H9 (cell line): ENCODE measurements at regions not wholly inside any gene's neighbourhood (a gene's known extent, or its start where the extent isn't known, plus 50 kb on each side); places are given as distances from the start of the nearest gene placed in this dataset.

Source experiments
- DNase-seq: peaks from one replicate; pipeline ENCODE4 v3.0.0-alpha.2; 2017
- H2AFZ ChIP-seq: one replicate; pipeline ENCODE4 v1.6.1; 2013; ENCODE audit warnings: mild to moderate bottlenecking, low read length, control low read depth, moderate library complexity
- H2AK5ac ChIP-seq: 2 replicates; pipeline ENCODE4 v1.6.1; 2013; ENCODE audit warnings: low read length, control low read depth, mixed read lengths; ENCODE audit not compliant: insufficient read length
- H2BK120ac ChIP-seq: one replicate; pipeline ENCODE4 v1.6.1; 2013; ENCODE audit warnings: low read depth, mild to moderate bottlenecking, low read length, control low read depth, inconsistent platforms; ENCODE audit not compliant: poor library complexity, severe bottlenecking
- H2BK12ac ChIP-seq: 2 replicates; pipeline ENCODE4 v1.6.1; 2013; ENCODE audit warnings: low read length, control low read depth, mixed read lengths, low read depth; ENCODE audit not compliant: insufficient read length
- H2BK15ac ChIP-seq: 2 replicates; pipeline ENCODE4 v1.6.1; 2013; ENCODE audit warnings: low read depth, low read length, control low read depth
- H2BK20ac ChIP-seq: one replicate; pipeline ENCODE4 v1.6.1; 2013; ENCODE audit warnings: low read depth, mild to moderate bottlenecking, low read length, control low read depth, inconsistent platforms; ENCODE audit not compliant: poor library complexity, severe bottlenecking
- H2BK5ac ChIP-seq: 2 replicates; pipeline ENCODE4 v1.6.1; 2013; ENCODE audit warnings: low read length, control low read depth, mixed read lengths; ENCODE audit not compliant: insufficient read length
- H3K14ac ChIP-seq: 2 replicates; pipeline ENCODE4 v1.6.1; 2013; ENCODE audit warnings: low read length, control low read depth; ENCODE audit not compliant: insufficient read depth
- H3K18ac ChIP-seq: 2 replicates; pipeline ENCODE4 v1.6.1; 2013; ENCODE audit warnings: low read depth, mild to moderate bottlenecking, mixed read lengths, low read length, control low read depth; ENCODE audit not compliant: insufficient read length
- H3K23ac ChIP-seq: 2 replicates; pipeline ENCODE4 v1.6.1; 2013; ENCODE audit warnings: low read length, control low read depth, mixed read lengths, low read depth; ENCODE audit not compliant: insufficient read length
- H3K23me2 ChIP-seq: 2 replicates; pipeline ENCODE4 v1.6.1; 2013; ENCODE audit warnings: low read depth, mild to moderate bottlenecking, mixed read lengths, low read length, control low read depth; ENCODE audit not compliant: insufficient read length, poor library complexity, severe bottlenecking
- H3K27ac ChIP-seq: 2 replicates; pipeline ENCODE4 v1.5.1; 2013; ENCODE audit warnings: low read length, control low read depth, mixed read lengths, low read depth; ENCODE audit not compliant: insufficient read length
- H3K27me3 ChIP-seq: 2 replicates; pipeline ENCODE4 v1.6.1; 2013; ENCODE audit warnings: low read length, control low read depth, inconsistent platforms; ENCODE audit not compliant: insufficient read depth
- H3K4ac ChIP-seq: 2 replicates; pipeline ENCODE4 v1.6.1; 2013; ENCODE audit warnings: low read depth, mild to moderate bottlenecking, control low read depth, inconsistent platforms, low read length, moderate library complexity
- H3K4me1 ChIP-seq: 2 replicates; pipeline ENCODE4 v1.6.1; 2013; ENCODE audit warnings: low read length, control low read depth, inconsistent platforms; ENCODE audit not compliant: insufficient read depth
- H3K4me2 ChIP-seq: 2 replicates; pipeline ENCODE4 v1.6.1; 2013; ENCODE audit warnings: low read length, control low read depth, mixed read lengths; ENCODE audit not compliant: insufficient read length, insufficient read depth
- H3K56ac ChIP-seq: 2 replicates; pipeline ENCODE4 v1.6.1; 2013; ENCODE audit warnings: low read depth, mild to moderate bottlenecking, mixed read lengths, low read length, control low read depth; ENCODE audit not compliant: insufficient read length
- H3K79me1 ChIP-seq: 2 replicates; pipeline ENCODE4 v1.6.1; 2013; ENCODE audit warnings: low read depth, mild to moderate bottlenecking, moderate library complexity, low read length, control low read depth, inconsistent platforms; ENCODE audit not compliant: insufficient read depth, poor library complexity, severe bottlenecking
- H3K79me2 ChIP-seq: 2 replicates; pipeline ENCODE4 v1.6.1; 2013; ENCODE audit warnings: low read length, control low read depth, inconsistent platforms; ENCODE audit not compliant: insufficient read depth
- H3K9ac ChIP-seq: 2 replicates; pipeline ENCODE4 v1.6.1; 2013; ENCODE audit warnings: low read length, control low read depth, mixed read lengths; ENCODE audit not compliant: insufficient read length; ENCODE audit errors: extremely low read depth
- H3K9me3 ChIP-seq: one replicate; pipeline ENCODE4 v1.6.1; 2013; ENCODE audit warnings: low read depth, low read length, inconsistent platforms; ENCODE audit not compliant: control insufficient read depth
- H3T11ph ChIP-seq: one replicate; pipeline ENCODE4 v1.6.1; 2013; ENCODE audit warnings: mild to moderate bottlenecking, low read length, control low read depth, inconsistent platforms
- H4K20me1 ChIP-seq: one replicate; pipeline ENCODE4 v1.6.1; 2013; ENCODE audit not compliant: control insufficient read depth, insufficient read length, insufficient read depth
- H4K5ac ChIP-seq: 2 replicates; pipeline ENCODE4 v1.6.1; 2013; ENCODE audit warnings: low read depth, mild to moderate bottlenecking, mixed read lengths, low read length, control low read depth; ENCODE audit not compliant: insufficient read length
- H4K8ac ChIP-seq: replicated peaks from 2 replicates; pipeline ENCODE4 v1.6.1; 2013; ENCODE audit warnings: low read length, control low read depth, mixed read lengths, low read depth; ENCODE audit not compliant: insufficient read length
- H4K91ac ChIP-seq: 2 replicates; pipeline ENCODE4 v1.6.1; 2013; ENCODE audit warnings: low read depth, mild to moderate bottlenecking, moderate library complexity, mixed read lengths, low read length, control low read depth; ENCODE audit not compliant: insufficient read length
- H3K27ac Mint-ChIP-seq, 3 experiments: 2 replicates in 2 of 3; 3 replicates in 1 of 3; pipeline ENCODE4 v1.8.0; 2020 to 2021; ENCODE audit warnings: mixed read lengths in 3 of 3, mild to moderate bottlenecking in 1 of 3, moderate library complexity in 1 of 3
- H3K27me3 Mint-ChIP-seq: 2 replicates; pipeline ENCODE4 v1.8.0; 2021; ENCODE audit warnings: low read depth, mild to moderate bottlenecking, moderate library complexity, mixed read lengths
- H3K36me3 Mint-ChIP-seq, 3 experiments: 2 replicates in 2 of 3; 3 replicates in 1 of 3; pipeline ENCODE4 v1.8.0; 2020 to 2021; ENCODE audit warnings: low read depth in 3 of 3, mixed read lengths in 3 of 3; ENCODE audit not compliant: insufficient read depth in 1 of 3
- H3K4me1 Mint-ChIP-seq, 2 experiments: 2 replicates each; pipeline ENCODE4 v1.8.0; 2020; ENCODE audit warnings: mixed read lengths in 2 of 2
- H3K4me3 Mint-ChIP-seq, 2 experiments: 2 replicates in 1 of 2; 3 replicates in 1 of 2; pipeline ENCODE4 v1.8.0; 2020 to 2021; ENCODE audit warnings: mild to moderate bottlenecking in 2 of 2, mixed read lengths in 2 of 2, moderate library complexity in 1 of 2
- H3K9me3 Mint-ChIP-seq, 2 experiments: 2 replicates in 1 of 2; 3 replicates in 1 of 2; pipeline ENCODE4 v1.8.0; 2020; ENCODE audit warnings: mild to moderate bottlenecking in 2 of 2, mixed read lengths in 2 of 2, moderate library complexity in 1 of 2
- WGBS: extraction: QIAGEN DNeasy Blood & Tissue Kit; methylation state at CpG from one replicate; pipeline ENCODE4 v1.1.7; 2013; ENCODE audit warnings: missing lambda C conversion rate, low lambda C conversion rate, mixed read lengths; ENCODE audit not compliant: insufficient read length; ENCODE audit errors: extremely low coverage; 5-methylcytosine and 5-hydroxymethylcytosine counted together
- TF ChIP-seq, protein P1 (sequence below): fragments of 200-600 bp; sonication (generic); conservative IDR thresholded peaks from 3 replicates; pipeline ENCODE4 v1.8.0; 2021; ENCODE audit warnings: antibody characterized with exemption, mild to moderate bottlenecking

DNA sequence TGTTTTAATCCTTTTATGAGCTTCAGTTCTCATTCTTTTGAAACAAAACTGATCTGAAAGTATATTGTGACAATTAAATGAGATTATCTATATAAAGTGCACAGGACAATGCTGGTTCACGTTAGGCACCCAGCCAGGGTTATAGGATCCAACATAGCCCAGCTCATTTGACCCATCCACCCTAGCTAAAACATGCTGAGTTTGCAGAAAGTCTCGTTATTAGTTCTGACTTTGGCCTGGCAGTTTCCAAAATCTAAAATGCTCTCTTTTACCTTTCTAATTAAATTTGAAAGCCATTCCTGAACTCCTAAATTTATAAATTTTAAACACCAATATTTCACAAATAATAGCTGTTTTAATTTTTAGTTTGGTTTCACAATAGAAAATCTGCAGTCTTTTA, 131.9 kb upstream of the PTPRD start:
- Histone ChIP-seq H3K56ac (no peak overlapping the region), H3K14ac (no peak overlapping the region), H2BK20ac (no peak overlapping the region), H4K8ac (no peak overlapping the region), H2BK5ac (no peak overlapping the region), H3K4me1 (no peaks in the 10 kb centered on the region), H2AFZ (no peak overlapping the region), H4K91ac (no peak overlapping the region), H3K4ac (no peak overlapping the region), H4K20me1 (no peaks in the 10 kb centered on the region), H3K79me2 (no peaks in the 10 kb centered on the region), H2BK15ac (no peak overlapping the region), H2BK120ac (no peak overlapping the region), H3K27me3 (no peaks in the 10 kb centered on the region), H3K23me2 (no peaks in the 10 kb centered on the region), H3K79me1 (no peaks in the 10 kb centered on the region), H2AK5ac (no peak overlapping the region), H3K27ac (no peak overlapping the region), H2BK12ac (no peak overlapping the region), H3K9me3 (no peaks in the 10 kb centered on the region), H3K23ac (no peak overlapping the region), H4K5ac (no peak overlapping the region), H3T11ph (no peak overlapping the region), H3K18ac (no peak overlapping the region), H3K4me2 (no peak overlapping the region), H3K9ac (no peak overlapping the region)
- no peak overlapping the region for H3K4me3 Mint-ChIP-seq
- no peak overlapping the region for H3K27ac Mint-ChIP-seq
- WGBS = no CpG with 5 or more reads among the region's 2 CpGs
- H3K9me3 Mint-ChIP-seq = no peaks in the 10 kb centered on the region; a peak in 1 of 5 replicates
- no peaks in the 10 kb centered on the region for H3K27me3 Mint-ChIP-seq
- no peak for DNase-seq
- H3K4me1 Mint-ChIP-seq = no peaks in the 10 kb centered on the region
- TF ChIP-seq, protein P1, sequence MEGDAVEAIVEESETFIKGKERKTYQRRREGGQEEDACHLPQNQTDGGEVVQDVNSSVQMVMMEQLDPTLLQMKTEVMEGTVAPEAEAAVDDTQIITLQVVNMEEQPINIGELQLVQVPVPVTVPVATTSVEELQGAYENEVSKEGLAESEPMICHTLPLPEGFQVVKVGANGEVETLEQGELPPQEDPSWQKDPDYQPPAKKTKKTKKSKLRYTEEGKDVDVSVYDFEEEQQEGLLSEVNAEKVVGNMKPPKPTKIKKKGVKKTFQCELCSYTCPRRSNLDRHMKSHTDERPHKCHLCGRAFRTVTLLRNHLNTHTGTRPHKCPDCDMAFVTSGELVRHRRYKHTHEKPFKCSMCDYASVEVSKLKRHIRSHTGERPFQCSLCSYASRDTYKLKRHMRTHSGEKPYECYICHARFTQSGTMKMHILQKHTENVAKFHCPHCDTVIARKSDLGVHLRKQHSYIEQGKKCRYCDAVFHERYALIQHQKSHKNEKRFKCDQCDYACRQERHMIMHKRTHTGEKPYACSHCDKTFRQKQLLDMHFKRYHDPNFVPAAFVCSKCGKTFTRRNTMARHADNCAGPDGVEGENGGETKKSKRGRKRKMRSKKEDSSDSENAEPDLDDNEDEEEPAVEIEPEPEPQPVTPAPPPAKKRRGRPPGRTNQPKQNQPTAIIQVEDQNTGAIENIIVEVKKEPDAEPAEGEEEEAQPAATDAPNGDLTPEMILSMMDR = no peak
- H3K36me3 Mint-ChIP-seq = no peaks in the 10 kb centered on the region
